ENCODE measurements at regions not wholly inside any gene's neighbourhood (a gene's known extent, or its start where the extent isn't known, plus 50 kb on each side); places are given as distances from the start of the nearest gene placed in this dataset.

- Histone ChIP-seq H3K4me2 (ENCODE audit: insufficient read depth, low read length) (no peak overlapping the region), H2AFZ (ENCODE audit: low read depth, low read length) (no peak overlapping the region), H4K20me1 (ENCODE audit: insufficient read depth, low read length) (no peaks in the 10 kb centered on the region), H3K27me3 (ENCODE audit: insufficient read depth, low read length, poor library complexity) (no peaks in the 10 kb centered on the region), H3K36me3 (ENCODE audit: insufficient read depth, low read length) (no peaks in the 10 kb centered on the region), H3K9ac (ENCODE audit: low read depth, low read length) (no peak overlapping the region), H3K9me3 (ENCODE audit: insufficient read depth, low read length, severe bottlenecking) (peaks cover 3% of the 10 kb centered on the region), H3K4me3 (ENCODE audit: low read depth in 1 of 2, low read length in 2 of 2) (no peak overlapping the region), H3K27ac (ENCODE audit: low read length) (no peak overlapping the region), H3K4me1 (ENCODE audit: insufficient read depth, low read length) (no peaks in the 10 kb centered on the region), H3K79me2 (ENCODE audit: insufficient read depth, low read length) (no peaks in the 10 kb centered on the region)
- TF ChIP-seq EZH2 (IDR thresholded peaks at IDR 0.05; ENCODE audit: borderline replicate concordance, low read depth, low read length, severe bottlenecking), result no peak
- no peak for TF ChIP-seq CTCF (IDR thresholded peaks at IDR 0.05; ENCODE audit: borderline replicate concordance, extremely low read depth, low read length, poor library complexity, severe bottlenecking)
- no peak for DNase-seq
- ATAC-seq (ENCODE audit: insufficient read depth, low read depth), result no peak
Observed at GRCh38 chr18:30409120-30409519, 633.4 kb downstream of the DSC3 start.

DNA sequence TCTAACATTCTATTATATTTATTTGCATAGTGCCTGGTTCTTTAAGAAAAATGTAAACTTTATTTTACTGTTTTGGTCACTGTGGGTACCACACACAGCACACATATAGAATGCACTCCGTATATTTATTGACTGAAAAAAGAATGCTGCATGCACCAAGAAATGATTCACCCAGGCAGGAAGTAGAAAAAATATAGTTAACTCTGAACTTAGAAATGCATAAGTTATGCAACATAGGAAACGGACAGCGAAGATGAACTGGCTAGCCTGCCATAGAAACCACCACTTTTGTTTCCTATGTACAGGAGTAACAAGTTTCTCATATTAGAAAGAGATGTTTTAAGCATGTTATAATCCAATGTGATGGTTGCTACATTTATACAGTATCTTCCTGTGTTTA is 635.8 kb downstream of the DSC3 start:
- no peak for ATAC-seq (ENCODE audit: insufficient read depth, low read depth)
- DNase-seq, result no peak
- Histone ChIP-seq H3K4me2 (ENCODE audit: insufficient read depth, low read length) (no peak overlapping the region), H3K4me1 (ENCODE audit: insufficient read depth, low read length) (no peaks in the 10 kb centered on the region), H3K79me2 (ENCODE audit: insufficient read depth, low read length) (no peaks in the 10 kb centered on the region), H3K9me3 (ENCODE audit: insufficient read depth, low read length, severe bottlenecking) (peaks cover 3% of the 10 kb centered on the region), H3K9ac (ENCODE audit: low read depth, low read length) (no peak overlapping the region), H3K36me3 (ENCODE audit: insufficient read depth, low read length) (no peaks in the 10 kb centered on the region), H4K20me1 (ENCODE audit: insufficient read depth, low read length) (no peaks in the 10 kb centered on the region), H3K4me3 (ENCODE audit: low read depth in 1 of 2, low read length in 2 of 2) (no peak overlapping the region), H3K27me3 (ENCODE audit: insufficient read depth, low read length, poor library complexity) (no peaks in the 10 kb centered on the region), H3K27ac (ENCODE audit: low read length) (no peak overlapping the region), H2AFZ (ENCODE audit: low read depth, low read length) (no peak overlapping the region)
- TF ChIP-seq EZH2 (IDR thresholded peaks at IDR 0.05; ENCODE audit: borderline replicate concordance, low read depth, low read length, severe bottlenecking) (no peak), CTCF (IDR thresholded peaks at IDR 0.05; ENCODE audit: borderline replicate concordance, extremely low read depth, low read length, poor library complexity, severe bottlenecking) (no peak)

GRCh38 chr18:30405038-30405437 is 637.5 kb downstream of the DSC3 start:
- DNase-seq (no peak), ATAC-seq (ENCODE audit: insufficient read depth, low read depth) (no peak)
- H3K9me3 ChIP-seq (ENCODE audit: insufficient read depth, low read length, severe bottlenecking), result peaks cover 3% of the 10 kb centered on the region
- H3K79me2 ChIP-seq (ENCODE audit: insufficient read depth, low read length), result no peaks in the 10 kb centered on the region
- H3K27ac ChIP-seq (ENCODE audit: low read length), result no peak overlapping the region
- no peak overlapping the region for H3K4me3 ChIP-seq (ENCODE audit: low read depth in 1 of 2, low read length in 2 of 2)
- no peaks in the 10 kb centered on the region for H3K4me1 ChIP-seq (ENCODE audit: insufficient read depth, low read length)
- H4K20me1 ChIP-seq (ENCODE audit: insufficient read depth, low read length), result no peaks in the 10 kb centered on the region
- no peak overlapping the region for H3K4me2 ChIP-seq (ENCODE audit: insufficient read depth, low read length)
- H3K36me3 ChIP-seq (ENCODE audit: insufficient read depth, low read length), result no peaks in the 10 kb centered on the region
- TF ChIP-seq CTCF (IDR thresholded peaks at IDR 0.05; ENCODE audit: borderline replicate concordance, extremely low read depth, low read length, poor library complexity, severe bottlenecking) (no peak), EZH2 (IDR thresholded peaks at IDR 0.05; ENCODE audit: borderline replicate concordance, low read depth, low read length, severe bottlenecking) (no peak)
- H3K27me3 ChIP-seq (ENCODE audit: insufficient read depth, low read length, poor library complexity), result no peaks in the 10 kb centered on the region
- no peak overlapping the region for H3K9ac ChIP-seq (ENCODE audit: low read depth, low read length)
- no peak overlapping the region for H2AFZ ChIP-seq (ENCODE audit: low read depth, low read length)

DNA sequence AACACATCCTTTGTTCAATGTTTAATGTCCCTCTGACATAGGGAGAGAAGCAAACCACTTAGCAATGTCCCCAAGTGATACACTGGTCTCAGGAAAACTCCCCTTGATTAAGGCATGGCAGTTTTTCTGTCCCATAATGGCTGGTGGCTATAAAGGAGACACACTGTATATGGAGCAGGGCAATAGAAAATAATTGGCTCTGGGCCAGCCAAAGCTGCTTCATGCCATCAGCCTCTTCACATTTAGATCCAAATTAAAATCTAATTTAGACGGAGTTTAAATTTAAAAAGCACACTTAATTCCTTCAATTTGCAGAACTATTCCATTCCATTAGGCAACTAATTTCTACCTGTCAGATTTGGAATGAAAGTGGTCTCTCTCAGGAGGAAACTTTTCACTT is 638.1 kb downstream of the DSC3 start:
- peaks cover 1% of the 10 kb centered on the region for H3K9me3 ChIP-seq (ENCODE audit: insufficient read depth, low read length, severe bottlenecking)
- no peaks in the 10 kb centered on the region for H3K36me3 ChIP-seq (ENCODE audit: insufficient read depth, low read length)
- no peaks in the 10 kb centered on the region for H3K4me1 ChIP-seq (ENCODE audit: insufficient read depth, low read length)
- no peak overlapping the region for H3K4me3 ChIP-seq (ENCODE audit: low read depth in 1 of 2, low read length in 2 of 2)
- no peaks in the 10 kb centered on the region for H3K27me3 ChIP-seq (ENCODE audit: insufficient read depth, low read length, poor library complexity)
- H2AFZ ChIP-seq (ENCODE audit: low read depth, low read length), result no peak overlapping the region
- no peak overlapping the region for H3K4me2 ChIP-seq (ENCODE audit: insufficient read depth, low read length)
- ATAC-seq (ENCODE audit: insufficient read depth, low read depth), result no peak
- no peaks in the 10 kb centered on the region for H4K20me1 ChIP-seq (ENCODE audit: insufficient read depth, low read length)
- no peak for DNase-seq
- no peaks in the 10 kb centered on the region for H3K79me2 ChIP-seq (ENCODE audit: insufficient read depth, low read length)
- no peak overlapping the region for H3K27ac ChIP-seq (ENCODE audit: low read length)
- H3K9ac ChIP-seq (ENCODE audit: low read depth, low read length), result no peak overlapping the region
- TF ChIP-seq CTCF (IDR thresholded peaks at IDR 0.05; ENCODE audit: borderline replicate concordance, extremely low read depth, low read length, poor library complexity, severe bottlenecking) (no peak), EZH2 (IDR thresholded peaks at IDR 0.05; ENCODE audit: borderline replicate concordance, low read depth, low read length, severe bottlenecking) (no peak)
